HG02938 (cell line): ENCODE measurements at regions not wholly inside any gene's neighbourhood (a gene's known extent, or its start where the extent isn't known, plus 50 kb on each side); places are given as distances from the start of the nearest gene placed in this dataset.
A peak's percentile ranks its signal among the peaks of the same experiment; 100 is the strongest.
"Not testable (repeated sequence)": the region's sequence is repeated elsewhere in the genome, so short reads cannot be mapped to it uniquely, and the experiment has no call there.

Experiments used
- ATAC-seq: cut with Tn5 transposase; IDR thresholded peaks from one replicate; pipeline ENCODE4 v1.9.1; 2021; ENCODE audit warnings: mild to moderate bottlenecking, moderate library complexity; ENCODE audit not compliant: unreplicated experiment

- ATAC-seq: no peak
Observed at GRCh38 chr3:153885359-153885758, 235.8 kb upstream of the ARHGEF26 start.

GRCh38 chr3:153889905-153890334 lies 231.3 kb upstream of the ARHGEF26 start:
- ATAC-seq: peak; percentile 51

GRCh38 chr3:153892126-153892525 lies 229.1 kb upstream of the ARHGEF26 start:
- no peak for ATAC-seq

- ATAC-seq: no peak
Observed at GRCh38 chr3:153894857-153895256, 226.3 kb upstream of the ARHGEF26 start.

GRCh38 chr3:153896197-153896596 lies 225.0 kb upstream of the ARHGEF26 start:
- ATAC-seq: no peak

- peak; percentile 76 for ATAC-seq
Observed at GRCh38 chr3:153897025-153897723, 224.0 kb upstream of the ARHGEF26 start.

GRCh38 chr3:153897842-153898241 lies 223.3 kb upstream of the ARHGEF26 start:
- ATAC-seq: peak; percentile 92

- no peak for ATAC-seq
Observed at GRCh38 chr3:153901152-153901551, 220.0 kb upstream of the ARHGEF26 start.

GRCh38 chr3:153901991-153902390 lies 219.2 kb upstream of the ARHGEF26 start:
- no peak for ATAC-seq

- peak; percentile 86 for ATAC-seq
Observed at GRCh38 chr3:153903430-153903829, 217.8 kb upstream of the ARHGEF26 start.

GRCh38 chr3:153906366-153906765 lies 214.8 kb upstream of the ARHGEF26 start:
- no peak for ATAC-seq

- no peak for ATAC-seq
Observed at GRCh38 chr3:153910387-153910786, 210.8 kb upstream of the ARHGEF26 start.

- no peak for ATAC-seq
Observed at GRCh38 chr3:153911116-153911515, 210.1 kb upstream of the ARHGEF26 start.

GRCh38 chr3:153919773-153920172 lies 201.4 kb upstream of the ARHGEF26 start:
- no peak for ATAC-seq

GRCh38 chr3:153921826-153922225 lies 199.4 kb upstream of the ARHGEF26 start:
- ATAC-seq: no peak

- no peak for ATAC-seq
Observed at GRCh38 chr3:153925841-153926514, 195.2 kb upstream of the ARHGEF26 start.

- peak; percentile 72 for ATAC-seq
Observed at GRCh38 chr3:153927107-153927506, 194.1 kb upstream of the ARHGEF26 start.

- no peak for ATAC-seq
Observed at GRCh38 chr3:153928851-153929250, 192.3 kb upstream of the ARHGEF26 start.

GRCh38 chr3:153933481-153933880 lies 187.7 kb upstream of the ARHGEF26 start:
- ATAC-seq: not testable (repeated sequence)

- no peak for ATAC-seq
Observed at GRCh38 chr3:153944084-153944483, 177.1 kb upstream of the ARHGEF26 start.

GRCh38 chr3:153951276-153951675 lies 169.9 kb upstream of the ARHGEF26 start:
- no peak for ATAC-seq

- ATAC-seq: no peak
Observed at GRCh38 chr3:153952091-153952490, 169.1 kb upstream of the ARHGEF26 start.
